HG02840 (cell line): ENCODE measurements at regions not wholly inside any gene's neighbourhood (a gene's known extent, or its start where the extent isn't known, plus 50 kb on each side); places are given as distances from the start of the nearest gene placed in this dataset.

Source experiments
- ATAC-seq: cut with Tn5 transposase; IDR thresholded peaks from one replicate; pipeline ENCODE4 v1.9.1; 2021; ENCODE audit warnings: mild to moderate bottlenecking, moderate library complexity, moderate number of reproducible peaks; ENCODE audit not compliant: unreplicated experiment, low FRiP score

DNA sequence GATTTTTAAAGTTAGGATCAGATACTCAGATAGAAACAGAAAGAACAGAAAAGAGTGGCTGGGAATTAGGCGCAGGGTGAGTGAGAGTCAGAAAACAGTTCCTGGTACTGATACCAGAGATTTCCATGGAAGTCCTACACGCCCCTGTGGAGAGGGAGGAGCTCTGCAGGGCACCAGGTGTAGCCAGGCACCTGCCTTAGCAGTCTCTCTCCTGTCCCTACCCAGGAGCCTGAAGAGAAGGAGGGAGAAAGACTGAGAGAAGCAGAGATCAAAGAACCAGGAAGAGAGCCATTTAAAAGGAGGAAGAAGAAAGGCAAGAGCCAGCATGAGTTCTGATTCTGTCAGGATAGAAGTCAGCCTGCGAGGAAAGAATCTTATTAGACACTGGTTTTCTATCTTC lies 65.0 kb downstream of the CBLN1 start:
- ATAC-seq = no peak

DNA sequence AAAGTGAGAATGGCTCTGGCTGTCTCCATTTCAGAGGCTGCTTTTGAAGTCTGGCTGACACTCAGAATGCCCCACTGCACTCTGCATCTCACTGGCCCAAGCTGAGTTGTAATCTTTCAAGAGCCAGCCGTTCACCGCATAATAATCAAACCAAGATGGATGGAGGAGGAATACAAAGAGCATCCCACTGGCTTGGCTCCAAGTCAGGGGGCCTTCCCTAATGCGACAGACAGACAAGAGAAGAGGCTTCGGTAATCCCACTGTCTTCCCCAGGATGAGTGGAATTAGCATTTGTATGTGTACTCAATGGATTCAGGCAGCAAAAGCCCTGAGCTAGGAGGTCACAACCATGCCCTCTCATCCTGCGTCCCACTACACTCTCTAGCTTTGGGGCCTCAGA lies 68.0 kb downstream of the CBLN1 start:
- ATAC-seq = no peak

DNA sequence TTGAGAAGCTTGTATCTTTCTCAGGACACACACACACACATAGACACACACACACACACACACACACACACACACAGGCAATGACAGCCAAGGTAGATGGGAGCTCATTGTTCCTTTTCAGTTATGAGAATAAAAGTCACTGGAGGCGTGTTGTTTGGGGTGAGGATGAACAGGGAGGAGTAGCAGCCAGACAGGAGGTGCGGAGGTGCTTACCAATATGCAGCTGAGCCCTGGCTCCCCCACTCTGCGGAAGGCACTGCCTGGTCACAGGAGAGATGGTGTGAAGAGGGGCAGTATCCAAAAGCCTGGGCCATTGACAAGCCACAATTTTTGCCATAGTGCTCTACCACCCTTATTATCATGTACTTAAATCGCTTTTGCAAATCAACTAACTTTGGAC lies 77.4 kb downstream of the CBLN1 start:
- no peak for ATAC-seq

DNA sequence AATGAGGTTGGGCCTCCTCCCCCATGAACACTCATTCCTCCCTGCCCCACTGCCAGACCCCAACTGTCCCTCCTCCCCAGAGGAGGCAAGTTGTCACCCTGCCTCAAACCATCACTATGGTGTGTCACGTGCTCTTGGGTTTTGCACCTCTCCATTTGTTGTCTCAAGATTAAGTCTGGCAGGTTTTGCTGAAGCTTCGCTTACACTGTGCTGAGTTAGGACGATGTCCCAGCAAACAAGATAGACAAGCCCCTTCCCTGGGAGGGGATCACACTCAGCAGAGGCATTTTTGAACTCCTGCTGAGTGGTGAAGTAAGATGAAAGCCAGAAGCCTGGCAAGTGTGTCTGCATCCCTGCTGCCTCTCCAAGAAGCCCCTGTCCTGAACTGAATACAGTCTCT lies 78.3 kb downstream of the CBLN1 start:
- ATAC-seq = no peak

DNA sequence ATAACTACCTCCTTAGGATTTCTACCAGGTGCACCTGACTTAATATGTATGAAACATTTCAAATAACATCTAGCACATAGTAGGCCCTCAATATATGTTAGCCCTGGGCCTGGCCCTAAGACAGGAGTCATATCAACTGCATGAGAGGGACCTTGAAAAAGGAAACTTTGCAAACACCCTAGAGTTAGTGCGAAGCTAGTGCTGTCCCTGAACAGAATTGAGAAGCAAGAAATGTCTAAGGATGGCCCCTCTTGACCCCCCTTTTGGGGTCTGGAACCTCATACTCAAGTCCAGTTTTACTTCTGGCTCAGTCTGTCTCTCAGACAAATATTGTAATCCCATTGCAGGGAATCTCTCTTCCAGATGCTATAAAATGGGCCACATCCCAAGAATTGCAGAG lies 80.5 kb downstream of the CBLN1 start:
- no peak for ATAC-seq

DNA sequence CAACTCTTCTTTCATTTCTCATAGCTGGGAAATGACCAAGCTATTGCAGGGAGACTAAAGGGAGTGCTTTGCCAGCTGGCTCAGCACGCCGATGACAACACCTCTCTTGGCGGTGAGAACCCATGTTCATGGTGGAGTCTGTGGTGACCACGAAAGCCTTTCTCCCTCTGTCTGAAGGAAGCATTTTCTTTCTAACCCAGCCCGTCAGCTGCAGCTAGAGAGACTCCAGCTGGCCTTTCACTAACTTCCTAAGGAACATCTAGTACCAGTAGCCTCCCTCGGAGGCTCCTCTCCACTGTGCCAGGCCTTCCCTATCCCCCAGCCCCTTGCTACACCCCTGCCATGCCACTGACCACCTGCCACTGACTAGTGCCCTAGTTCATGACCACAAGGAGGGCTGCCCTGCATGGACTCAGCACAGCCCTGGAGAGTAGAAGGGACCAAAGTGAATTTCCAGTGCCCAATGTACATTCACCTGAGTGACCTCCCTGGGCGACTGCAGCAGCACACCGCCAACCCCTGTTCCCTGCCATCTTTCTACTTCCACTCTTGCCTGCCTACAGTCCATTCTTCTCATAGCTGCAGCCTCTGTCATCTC lies 81.3 kb downstream of the CBLN1 start:
- no peak for ATAC-seq

DNA sequence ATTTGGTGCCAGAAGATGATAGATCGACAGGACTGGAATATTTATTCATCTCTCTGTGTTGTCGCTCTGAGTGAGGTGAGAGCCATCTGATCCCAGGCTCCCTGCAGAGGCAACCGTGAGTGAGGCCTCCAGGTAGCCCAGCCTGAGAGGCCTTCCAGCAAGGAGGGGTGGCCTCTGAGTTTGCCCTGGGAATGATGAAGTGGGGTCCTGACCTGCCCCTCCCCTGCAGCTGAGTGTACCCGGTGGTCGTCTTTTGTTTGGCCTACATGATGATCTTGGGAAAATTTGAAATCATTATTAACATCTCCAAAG lies 86.4 kb downstream of the CBLN1 start:
- ATAC-seq = no peak

DNA sequence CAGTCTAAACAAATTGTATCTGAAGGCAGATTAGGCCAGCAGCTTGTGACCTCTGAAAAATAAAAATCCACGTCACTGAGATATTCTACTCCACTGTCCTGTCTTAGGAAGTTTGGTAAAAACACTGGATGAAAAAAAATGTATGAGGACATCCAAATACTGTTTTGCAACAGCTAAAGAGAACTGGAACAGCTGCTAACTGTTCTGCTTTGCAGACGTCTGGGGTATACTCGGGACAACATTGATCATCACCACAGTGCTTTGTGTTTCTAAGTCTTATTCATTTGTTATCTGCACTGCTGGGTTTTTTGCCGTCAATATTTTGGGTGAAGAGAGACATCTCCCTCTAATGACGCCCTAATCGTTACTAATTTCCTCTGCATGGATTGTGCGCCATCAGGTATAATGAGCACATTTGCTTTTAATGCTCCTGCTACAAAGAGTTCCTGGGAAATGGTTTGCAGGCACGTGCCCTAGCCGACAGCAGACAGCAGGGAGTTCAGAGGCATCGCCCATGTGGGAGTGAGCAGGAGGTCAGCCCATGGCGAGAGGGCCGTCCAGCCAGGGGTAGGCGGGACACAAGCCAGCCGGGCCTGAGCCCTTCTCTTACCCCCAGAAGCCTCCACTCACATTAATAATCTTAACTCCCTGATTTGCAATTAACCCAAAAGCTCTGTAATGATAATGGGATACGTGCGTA lies 87.0 kb downstream of the CBLN1 start:
- no peak for ATAC-seq

DNA sequence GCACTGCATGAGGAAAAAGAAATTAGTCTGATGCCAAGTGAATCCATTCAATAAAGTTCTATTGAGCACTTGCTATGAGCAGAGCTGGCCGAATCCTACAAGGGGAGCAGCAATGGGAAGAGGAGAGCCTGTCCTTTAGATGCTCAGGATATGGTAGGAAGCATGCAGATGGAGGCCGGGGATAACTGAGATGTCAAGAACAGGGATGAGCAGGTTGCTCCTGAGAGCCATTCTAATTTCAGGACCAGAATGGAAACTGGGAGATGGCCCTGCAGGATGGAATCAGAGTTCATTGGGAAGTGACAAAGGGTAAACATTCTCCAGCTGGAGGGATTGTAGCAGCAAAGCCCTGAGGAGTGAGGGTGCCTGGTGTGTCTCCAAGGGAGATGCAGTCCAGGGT lies 88.0 kb downstream of the CBLN1 start:
- no peak for ATAC-seq

DNA sequence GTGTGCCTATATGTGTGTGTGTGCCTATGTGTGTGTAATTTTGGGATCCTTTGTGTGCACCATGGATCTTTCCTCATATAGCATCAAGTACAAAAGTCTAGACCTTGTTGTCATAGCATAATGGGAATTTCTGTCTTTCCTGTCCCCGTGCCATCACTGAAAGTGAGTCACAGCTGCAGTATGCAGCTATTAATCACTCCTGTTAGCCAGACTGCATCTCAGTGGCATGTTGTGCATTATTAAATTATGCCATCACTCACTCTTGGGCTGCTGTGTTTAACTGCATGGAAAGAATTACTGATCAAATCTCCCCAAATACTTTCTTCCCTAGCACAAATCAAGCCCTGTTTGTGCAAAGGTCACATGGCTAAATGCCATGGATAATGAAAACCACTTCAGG lies 92.4 kb downstream of the CBLN1 start:
- no peak for ATAC-seq

DNA sequence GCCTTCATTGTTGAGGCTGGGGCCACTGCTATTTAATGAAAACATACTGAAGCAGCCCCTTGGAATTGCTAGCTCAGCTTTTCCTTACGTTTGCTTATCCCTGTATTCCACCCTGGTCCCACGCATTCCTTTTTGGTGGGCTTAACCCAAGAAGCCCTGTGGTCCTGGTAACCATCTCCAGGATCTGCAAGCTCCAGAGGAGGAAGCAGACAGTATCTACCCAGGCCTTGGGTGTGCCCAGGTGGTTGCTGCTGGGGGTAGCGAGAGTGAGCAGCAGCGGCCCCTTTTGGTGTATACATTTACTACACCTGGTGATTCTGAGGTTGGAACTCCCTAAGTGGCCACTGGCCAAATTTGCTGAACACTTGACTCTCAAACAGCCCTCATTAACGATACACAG lies 97.7 kb downstream of the CBLN1 start:
- ATAC-seq = no peak

DNA sequence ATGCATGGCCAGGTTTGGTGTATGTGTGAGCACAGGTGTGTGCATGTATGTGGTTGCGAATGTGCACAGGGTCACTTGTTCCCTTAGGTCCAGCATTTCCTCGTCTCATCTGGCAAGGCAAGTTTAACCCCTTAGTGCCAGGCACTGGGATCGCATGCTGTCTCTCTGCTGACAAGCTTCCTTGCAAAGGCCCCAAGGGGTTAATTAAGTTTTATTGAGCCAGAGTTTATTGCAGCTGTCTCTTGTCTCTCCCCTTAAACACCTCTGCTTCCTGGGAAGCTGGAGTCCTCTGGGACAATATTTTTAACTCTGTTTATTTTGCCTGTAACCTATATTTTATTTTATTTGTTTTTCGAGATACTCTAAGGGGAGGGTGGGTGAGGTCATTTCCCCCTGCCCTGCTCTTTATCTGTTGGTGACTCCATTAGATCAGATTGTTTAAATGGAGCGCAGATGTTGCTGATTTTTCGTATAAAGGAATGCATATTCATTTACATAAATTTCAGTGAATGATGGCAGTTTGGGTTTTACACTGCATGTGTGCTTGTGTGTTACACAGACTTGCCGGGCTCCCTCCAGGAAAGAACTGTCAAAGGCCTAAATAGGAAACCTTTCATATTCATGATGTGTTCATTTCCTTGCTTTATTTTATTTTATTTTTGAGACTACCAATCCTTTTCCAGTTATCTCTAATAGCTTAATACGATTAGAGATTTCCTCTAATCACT lies 99.7 kb downstream of the CBLN1 start:
- no peak for ATAC-seq

DNA sequence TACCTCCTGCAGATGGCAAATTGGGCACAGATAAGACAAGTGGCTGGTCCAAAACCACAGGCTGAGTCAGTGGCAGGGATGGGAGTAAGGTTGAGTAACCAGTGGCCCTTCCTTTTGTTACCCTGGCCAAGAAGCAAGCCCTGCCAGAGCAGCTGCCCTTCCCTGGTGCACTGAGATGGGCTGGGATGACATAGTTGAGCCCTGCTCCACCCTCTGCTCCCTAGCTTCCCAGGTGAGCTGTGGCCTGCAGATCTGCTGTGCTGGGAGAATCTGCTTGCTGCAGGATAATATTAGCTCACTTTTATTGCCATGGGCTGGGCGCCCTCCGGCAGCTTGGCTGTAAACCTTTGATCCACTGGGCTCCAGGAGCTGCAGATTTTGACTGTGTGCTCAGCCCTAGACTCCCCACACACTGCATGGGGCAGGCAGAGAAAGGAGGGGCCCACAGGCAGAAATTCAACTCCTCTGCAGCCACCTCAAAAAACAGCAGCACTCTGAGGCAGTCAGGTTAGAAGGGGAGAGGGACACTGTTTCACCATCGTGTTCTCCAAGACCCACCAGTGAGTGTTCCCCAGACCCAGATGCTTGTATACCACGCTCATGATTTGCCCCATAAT lies 101.8 kb downstream of the CBLN1 start:
- no peak for ATAC-seq

DNA sequence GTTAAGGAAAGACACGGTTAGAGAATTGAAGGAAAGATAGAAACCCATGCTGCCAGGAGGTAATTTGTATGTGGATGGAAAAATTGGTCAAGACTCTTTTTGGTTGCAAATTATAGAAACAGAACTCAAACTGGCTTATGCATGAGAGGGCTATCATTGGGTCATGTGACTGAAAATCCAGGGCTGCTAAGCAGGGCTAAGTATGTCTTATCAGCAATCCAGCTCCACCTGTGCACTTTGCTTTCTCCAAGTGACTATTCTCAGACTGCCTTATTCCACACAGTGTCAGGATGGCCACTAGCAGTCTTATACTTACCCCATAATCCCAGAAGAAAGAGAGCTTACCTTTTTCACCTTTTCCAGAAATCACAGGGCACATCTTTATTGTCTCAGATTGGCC lies 113.5 kb downstream of the CBLN1 start:
- ATAC-seq = no peak

DNA sequence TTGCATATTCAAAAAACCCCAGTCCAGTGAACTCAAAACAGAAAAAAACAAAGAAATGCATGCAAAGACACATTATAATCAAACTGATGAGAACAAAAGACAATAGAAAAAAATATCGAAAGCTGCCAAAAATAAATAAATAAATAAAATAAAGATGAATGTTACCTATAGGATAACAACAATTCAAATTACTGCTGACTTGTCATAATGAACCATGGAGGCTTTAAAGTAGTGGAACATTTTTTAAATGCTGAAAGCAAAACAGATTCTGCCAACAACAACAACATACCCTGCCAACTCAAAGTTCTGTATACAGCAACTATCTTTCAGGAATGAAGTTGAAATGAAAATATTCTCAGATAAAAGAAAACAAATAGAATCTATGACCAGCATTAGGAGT lies 116.6 kb downstream of the CBLN1 start:
- ATAC-seq = no peak

DNA sequence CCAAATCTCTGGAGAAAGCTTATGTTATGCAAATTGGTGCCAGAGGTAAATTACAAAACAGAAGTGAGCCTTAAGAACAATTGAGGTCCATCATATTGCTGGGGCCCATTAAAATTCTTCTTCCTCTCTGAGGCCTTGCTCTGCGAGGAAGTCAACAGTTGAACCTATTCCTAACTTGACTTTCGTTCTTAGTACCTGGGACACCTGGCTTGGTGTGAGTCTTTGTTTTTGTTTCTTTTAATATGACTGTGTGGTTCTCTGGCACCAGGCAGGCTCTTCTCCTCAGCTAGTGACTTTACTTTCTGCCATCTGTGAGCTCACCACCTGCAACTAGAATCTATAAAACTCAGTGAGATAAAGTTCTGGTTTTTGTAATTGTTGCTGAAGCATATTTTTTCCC lies 120.4 kb downstream of the CBLN1 start:
- ATAC-seq = no peak

DNA sequence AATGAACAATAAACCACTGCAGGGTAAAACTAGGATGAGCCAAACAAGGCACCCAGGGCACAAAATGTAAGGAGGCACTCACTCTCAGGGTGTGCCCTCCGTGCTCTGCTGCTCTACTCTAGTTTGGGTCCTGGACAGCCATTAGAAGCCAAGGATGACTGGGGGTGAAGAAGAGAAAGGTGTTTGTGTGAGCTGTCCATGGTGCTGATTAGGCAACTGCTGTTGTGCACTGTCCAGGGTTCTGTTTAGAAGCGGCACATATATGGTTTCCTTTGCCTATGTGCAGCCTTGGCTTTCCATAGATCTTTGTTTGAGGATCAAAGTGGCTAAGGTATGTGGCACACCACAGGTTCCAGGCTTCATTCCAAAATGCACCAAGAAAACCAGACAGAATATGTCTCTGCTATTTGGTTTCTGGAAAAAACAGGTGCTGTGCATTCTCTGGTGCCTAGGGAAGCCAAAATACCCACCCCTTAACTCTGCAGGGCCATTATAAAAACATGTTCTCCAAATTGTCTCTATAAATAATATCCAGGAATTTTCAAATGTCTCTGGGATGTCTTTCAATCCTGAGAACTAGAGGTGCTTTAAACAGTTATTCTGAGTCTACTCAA lies 123.5 kb downstream of the CBLN1 start:
- ATAC-seq = no peak

DNA sequence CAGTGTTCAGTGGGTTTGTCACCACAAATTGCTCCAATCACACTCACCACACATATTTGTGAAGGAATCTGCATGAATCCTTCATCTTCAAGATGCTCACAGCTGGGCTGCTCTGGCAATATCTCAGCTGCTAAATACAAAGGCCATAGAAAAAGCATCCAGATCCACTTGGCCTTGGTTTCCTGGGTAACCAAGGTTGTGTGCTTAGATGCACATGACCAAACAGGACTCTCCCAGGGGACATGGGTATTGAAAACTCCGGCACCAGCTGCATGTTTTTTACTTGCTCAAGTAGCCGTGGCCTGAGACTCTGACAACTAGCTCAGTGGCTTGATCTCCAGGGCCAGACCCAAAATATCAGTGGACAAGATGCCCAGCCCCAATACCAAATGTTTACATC lies 131.3 kb downstream of the CBLN1 start:
- ATAC-seq = no peak

DNA sequence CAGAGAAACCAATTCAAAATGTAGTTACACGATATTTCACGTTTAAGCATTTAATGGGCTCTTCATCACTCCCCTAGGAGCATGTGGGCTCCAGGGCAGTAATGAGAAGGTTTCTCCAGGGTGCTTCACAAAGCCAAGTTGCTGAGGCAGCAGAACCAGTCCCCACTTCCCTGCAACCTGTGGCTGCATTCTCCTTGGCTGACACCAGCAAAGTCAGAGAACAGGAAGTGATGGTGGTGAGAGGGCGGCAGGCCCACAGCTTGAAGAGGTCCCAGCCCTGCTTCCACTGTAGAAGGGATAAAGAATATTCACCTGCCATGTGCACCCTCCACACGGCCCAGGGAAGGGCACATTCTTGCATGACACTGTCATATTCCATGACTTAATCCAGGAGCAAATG lies 133.2 kb downstream of the CBLN1 start:
- no peak for ATAC-seq

DNA sequence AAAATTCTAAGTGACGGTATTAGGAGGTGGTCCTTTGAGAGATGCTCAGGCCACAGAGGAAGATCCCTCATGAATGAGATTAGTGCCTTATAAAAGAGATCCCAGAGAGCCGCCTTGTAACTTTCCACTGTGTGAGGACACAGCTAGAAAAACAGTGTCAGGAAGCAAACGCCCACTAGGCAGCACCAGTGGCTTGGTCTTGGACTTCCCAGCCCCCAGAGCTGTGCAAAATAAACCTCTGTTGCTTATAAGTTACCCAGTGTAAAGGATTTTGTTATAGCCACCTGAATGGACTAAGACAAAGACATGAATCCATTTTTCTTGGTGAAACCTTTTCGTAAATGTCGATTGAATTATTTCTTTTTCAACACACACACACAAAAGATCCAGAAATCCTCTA lies 141.0 kb downstream of the CBLN1 start:
- ATAC-seq = no peak

DNA sequence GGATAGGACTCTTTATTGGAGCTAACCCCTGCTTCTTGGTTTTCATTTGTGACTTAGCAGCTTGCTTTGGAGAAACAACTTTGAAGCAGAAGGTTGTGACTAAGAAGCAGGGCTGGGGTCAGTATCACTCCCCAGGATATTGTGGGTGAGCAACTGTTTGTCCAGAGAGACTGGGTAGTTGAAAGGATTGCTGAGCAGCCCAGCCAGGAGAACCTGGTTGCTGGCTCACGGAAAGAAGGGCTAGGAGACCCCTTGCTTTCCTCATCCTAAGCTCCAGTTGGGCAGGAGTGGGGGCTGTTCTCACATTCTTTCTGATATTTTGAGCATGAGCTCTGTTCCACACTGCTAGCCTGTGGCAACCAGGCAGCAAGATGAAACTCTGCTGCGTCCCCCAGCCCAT lies 151.2 kb downstream of the CBLN1 start:
- ATAC-seq = no peak
